NCI-H69 (cell line): ENCODE measurements at regions not wholly inside any gene's neighbourhood (a gene's known extent, or its start where the extent isn't known, plus 50 kb on each side); places are given as distances from the start of the nearest gene placed in this dataset.

Source experiments
- DNase-seq: peaks from one replicate; lab custom pipeline; 2025; lab: John Stamatoyannopoulos, UW

DNA sequence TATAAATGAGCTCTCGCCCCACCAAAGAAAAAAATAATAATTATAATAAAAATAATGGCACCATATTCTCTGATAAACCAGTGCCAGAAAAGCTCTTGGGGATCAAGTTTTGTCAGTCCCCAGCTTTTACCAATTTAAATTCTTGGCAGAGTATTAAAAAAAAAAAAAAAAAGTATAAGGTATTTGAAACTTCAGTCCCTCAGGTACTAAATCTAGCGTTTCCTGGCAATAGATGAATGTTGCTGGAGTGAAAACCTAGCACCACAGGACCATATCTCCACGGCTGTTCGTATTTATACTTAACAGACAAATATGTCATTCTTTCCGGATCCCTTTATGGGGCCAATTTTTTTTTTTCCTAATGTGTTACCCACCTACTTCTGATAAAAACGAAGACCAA is 646.2 kb downstream of the CCDC171 start:
- DNase-seq, result no peak

DNA sequence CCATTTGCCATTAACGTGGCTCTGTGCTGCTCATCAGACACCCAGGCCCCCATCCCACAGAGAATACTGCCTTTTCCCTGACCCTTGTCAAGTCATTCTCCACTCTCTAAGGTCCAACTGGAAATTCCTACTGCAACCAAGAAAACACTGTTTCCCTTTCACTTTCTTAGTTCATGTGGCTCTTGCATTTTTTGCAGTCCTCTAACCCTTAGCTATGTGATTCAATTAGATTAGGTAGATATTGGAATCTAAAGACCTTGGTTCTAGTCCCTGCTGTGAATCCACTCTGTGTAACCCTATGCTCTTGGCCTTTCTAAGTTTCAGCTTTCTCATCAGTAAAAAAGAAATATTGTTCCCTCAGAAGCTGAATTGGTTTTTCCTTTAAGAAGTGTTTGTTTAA is 649.4 kb downstream of the CCDC171 start:
- DNase-seq, result no peak

DNA sequence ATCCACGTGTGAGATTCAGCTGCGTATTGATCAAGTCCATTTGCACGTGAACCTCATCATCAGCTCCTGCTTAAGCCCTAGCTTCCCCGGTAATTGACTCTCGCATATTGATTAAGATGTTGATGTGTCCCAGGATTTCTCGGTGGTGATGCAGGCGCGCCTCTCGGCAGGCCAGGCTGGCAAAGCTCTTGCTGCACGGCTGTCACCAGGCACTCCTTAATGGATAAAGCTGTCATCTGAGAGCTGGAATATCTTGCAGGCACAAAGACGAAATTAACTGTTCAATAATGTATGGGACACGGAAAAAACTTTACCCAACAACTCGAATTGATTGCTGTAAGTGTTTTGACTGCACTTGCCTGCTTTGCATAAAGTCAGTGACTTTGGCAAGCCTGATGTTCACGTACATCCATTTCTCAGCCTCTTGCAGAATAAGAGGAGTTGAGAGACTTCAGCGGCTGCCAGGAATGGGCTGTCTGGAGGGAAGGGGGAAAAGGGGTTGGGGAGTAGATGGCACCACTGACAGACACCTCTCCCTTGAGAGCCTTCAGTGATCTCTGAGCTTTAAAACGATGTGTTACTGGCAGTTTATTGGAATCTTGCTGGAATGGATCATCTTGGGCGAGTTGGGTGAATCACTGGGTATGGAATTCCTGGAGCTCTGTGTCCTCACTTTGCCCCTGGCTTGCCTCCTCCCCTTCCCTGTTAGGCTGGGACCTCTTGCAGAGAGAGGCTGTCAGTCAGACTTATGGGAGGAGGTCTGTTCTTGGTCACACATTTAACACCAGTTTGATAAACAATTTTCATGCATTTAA is 650.3 kb downstream of the CCDC171 start:
- no peak for DNase-seq

DNA sequence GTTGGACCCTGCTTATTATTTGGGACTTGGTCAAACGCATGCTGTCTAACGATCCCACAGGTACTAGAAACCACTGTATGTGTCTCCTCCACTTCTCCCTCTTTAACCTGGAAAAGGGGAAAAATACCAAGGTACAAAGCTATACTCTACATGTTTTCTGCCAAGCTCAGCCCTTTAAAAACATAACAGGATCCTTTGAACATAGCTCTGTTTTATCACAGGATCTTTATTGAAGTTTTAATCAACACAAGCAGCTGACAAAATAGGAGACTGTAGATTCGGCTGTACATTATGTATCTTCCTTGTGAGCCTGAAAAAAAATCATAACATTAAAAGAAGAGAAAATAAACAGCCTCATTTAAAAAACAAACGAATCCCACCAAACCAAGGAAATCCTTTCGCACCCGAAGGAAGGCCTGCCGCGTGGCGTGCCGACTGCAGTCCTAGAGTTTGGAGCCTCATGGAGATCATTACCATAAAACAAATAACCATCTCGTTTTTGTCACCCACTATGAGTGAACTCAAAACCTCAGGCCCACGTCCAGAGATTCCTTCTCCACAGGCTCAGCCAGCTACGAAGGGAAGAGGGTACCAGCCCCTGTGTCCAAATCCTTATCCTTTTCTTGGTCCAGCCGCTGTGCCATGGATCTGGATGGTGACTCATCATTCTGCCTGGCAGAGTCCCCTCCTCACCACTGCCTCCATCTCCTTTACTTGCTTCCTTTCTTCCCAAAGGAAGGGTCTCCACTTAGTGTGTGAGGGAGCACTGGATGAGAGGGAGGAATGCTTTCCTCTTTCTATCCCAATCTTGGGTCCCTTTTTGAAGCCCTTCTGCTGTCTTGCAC is 651.1 kb downstream of the CCDC171 start:
- DNase-seq, result no peak

GRCh38 chr9:16205455-16205854 is 652.6 kb downstream of the CCDC171 start:
- DNase-seq, result no peak

DNA sequence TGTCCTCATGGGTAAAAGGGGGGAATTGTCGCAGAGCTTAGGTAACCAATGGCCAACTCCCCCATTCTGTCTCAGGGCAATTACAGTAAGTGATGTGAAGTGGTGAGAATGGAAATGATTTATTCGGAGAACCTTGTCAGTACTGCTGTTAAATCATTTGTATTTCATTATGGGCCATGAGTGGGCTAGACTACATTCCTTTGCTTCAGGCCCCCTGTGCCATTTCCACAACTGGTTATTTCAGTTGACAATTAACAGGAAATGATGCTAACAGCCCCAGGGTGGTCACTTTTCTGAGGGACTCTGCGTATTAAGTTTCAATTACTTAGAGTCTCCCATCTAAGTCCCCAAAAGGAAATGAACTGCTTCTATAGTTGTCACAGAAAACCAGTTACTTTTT is 653.7 kb downstream of the CCDC171 start:
- no peak for DNase-seq

GRCh38 chr9:16207161-16207560 is 654.3 kb downstream of the CCDC171 start:
- DNase-seq, result peak; percentile 54

DNA sequence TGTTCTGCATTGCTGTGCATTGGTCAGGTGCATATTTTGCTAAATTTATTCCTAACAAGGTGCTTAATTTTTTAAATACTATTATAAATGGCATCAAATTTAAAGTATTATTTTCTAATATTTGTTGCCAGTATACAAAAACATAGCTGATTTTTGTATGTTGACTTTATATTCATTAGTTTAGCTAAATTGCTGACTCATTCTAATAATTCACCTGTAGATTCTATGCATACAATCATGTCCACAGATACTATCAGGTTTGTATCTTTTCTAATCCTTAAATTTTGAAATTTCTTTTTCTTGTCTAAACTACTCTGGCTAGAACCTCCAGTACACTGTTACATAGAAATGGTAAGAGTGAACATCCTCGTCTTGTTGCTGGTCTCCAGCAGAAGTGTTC is 657.6 kb downstream of the CCDC171 start:
- no peak for DNase-seq

DNA sequence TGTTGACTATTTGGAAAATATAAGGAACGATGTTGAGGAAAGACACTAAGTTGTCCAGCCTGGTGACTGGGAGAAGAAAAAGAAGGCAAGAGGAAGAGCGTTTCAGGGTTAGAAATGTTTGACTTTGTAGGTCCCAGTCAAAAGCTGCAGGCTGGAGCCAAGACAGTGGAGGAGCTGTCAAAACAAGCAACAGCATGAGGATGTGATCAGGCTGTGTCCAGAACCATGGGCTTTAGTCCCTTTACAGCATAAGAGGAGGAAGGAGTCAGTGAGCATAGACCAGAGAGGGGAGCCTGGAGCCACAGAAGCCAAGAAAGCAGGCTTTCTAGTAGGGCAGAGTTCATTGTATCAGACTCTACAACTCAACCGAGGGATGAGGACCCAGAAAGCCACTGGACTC is 658.5 kb downstream of the BNC2 start:
- no peak for DNase-seq

DNA sequence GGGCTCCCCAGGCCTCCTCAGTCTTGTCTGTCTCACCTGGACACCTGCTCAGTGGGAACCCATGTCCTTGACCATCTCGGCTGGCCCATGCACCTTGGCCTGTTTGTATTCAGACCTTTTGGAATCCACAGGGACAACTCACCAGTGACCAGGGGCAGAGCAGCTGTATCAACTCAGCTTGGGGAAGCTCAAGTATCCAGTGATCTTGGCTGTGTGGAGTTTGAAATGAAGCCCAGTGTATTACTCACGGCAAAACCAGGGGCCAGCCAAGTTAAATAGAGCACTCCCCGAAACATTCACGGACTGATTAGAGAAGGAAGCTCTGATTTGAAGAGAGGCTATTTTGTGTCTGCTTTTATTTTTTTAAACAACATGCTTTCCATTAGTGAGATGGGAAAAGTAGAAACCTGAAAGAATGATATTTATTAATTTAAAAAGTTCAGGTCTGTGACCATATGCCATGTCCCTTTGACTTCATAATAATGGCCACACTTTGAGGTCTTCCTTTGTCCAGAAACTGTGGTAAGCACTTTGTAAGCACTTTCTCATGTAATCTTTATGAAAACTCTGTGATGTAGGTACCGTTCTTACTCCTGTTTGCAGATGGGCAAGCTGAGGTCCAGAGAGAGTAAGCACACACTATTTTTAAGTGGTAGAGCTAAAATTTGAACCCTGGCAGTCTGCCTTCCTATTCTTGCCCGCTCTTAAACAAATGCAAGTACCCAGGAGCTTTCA is 656.5 kb downstream of the BNC2 start:
- DNase-seq, result no peak

DNA sequence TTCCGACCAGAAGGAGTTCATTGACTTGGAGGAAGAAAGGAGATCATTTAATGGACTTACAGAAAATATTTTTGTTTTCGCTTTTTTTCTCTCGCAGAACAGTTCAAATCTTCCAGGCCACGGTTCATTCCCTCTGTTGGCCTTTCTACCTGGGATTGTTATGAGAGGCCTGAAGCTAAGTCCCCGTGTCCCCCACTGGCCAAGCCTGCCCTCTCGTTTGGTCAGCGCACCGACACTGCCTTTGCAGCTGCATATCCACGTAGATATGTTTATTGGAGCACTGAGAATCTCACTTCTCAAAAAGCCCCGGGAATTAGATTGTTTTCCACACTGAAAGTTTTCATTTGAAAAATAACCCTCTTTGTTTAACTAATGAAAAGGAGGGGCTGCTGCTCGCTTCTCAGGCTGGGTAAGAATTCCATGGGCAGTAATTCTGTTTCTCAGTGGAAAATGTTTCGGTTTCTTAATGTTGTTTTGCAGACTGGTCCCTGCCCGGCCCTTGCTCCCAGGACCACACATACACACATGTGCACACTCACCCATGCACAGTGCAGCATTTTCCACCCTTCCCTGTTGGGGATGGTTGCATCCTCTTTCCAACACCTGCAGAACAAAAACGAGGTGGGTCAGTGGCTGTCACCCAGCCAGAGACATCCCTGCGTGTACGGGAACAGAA is 655.7 kb downstream of the BNC2 start:
- no peak for DNase-seq

- no peak for DNase-seq
Observed at GRCh38 chr9:16215353-16215680, 655.2 kb downstream of the BNC2 start.

DNA sequence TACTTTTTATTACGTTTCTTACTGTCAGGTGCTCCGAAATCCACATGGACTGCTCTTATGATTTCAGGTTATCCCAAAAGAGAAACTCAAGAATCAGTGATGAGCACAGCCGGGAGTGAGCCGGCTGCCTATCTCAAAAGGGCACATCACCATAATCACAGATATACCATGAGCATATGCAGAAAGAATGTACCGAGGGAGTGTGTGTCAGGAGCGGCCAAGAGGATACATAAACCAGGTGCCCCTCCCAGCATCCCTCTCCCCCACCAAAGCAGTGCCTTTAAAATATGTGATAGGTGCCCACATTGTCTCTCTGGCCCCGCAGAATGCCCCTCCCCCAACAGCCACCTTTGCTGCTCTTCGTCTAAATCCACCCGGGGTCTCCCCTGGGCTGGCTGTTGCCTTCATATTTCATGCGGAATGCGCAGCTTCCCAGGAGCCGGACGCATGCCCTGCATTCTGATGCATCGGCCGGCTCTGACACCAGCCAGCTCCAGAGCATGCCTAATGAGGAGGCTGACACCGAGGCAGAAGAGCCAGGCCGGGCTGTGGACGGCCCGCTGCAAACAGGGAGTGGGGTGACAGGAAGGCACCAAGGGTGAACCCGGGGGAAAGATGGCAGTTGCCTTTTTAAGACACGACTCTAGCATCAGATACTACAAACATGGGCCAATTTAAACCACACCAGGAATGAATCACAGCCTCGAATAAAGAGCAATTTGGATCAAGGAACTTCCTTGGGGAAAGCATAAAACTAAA is 652.3 kb downstream of the BNC2 start:
- no peak for DNase-seq

DNA sequence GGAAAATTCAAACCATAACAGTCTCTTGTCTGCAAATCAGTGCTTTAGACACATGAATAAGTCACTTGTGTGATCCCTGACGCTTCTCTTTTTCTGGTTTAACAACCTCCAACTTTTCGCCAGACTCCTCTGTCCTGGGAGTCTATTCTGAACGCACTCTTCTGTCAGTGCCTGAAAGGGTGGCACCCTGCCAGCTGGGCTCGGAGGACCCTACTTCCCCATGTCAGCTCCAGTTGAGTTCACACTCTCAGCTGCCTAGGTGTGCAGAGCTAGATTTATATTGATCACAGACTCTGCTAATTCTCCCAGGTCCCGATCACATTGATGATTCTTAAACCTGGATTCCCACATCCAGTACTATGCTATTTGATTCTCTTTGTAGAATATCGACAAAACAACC is 649.1 kb downstream of the BNC2 start:
- peak; percentile 18 for DNase-seq

- DNase-seq, result no peak
Observed at GRCh38 chr9:16221822-16222547, 648.5 kb downstream of the BNC2 start.

DNA sequence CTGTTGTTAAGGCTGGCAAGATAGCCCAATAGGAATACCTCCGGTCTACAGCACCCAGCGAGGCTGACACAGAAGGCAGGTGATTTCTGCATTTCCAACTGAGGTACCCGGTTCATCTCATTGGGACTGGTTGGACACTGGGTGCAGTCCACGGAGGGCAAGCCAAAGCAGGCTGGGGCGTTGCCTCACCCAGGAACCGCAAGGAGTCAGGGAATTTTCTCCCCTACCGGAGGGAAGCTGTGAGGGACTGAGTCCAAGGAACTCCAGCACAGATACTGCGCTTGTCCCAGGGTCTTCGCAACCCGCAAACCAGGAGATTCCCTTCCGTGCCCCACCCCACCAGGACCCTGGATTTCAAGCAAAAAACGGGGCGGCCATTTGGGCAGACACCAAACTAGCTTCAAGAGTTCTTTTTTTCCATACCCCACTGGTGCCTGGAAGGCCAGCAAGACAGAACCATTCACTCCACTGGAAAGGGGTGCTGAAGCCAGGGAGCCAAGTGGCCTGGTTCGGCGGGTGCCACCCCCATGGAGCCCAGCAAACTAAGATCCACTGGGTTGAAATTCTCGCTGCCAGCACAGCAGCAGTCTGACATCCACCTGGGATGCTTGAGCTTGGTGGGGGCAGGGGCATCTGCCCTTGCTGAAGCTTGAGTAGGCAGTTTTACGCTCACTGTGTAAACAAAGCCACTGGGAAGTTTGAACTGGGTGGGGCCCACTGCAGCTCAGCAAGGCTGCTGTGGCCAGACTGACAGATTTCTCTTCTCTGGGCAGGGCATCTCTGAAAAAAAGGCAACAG is 647.2 kb downstream of the BNC2 start:
- peak; percentile 77 for DNase-seq

GRCh38 chr9:16230731-16231130 is 639.7 kb downstream of the BNC2 start:
- DNase-seq, result peak; percentile 51

- no peak for DNase-seq
Observed at GRCh38 chr9:16236311-16236710, 634.2 kb downstream of the BNC2 start.

GRCh38 chr9:16236882-16237281 is 633.6 kb downstream of the BNC2 start:
- no peak for DNase-seq

GRCh38 chr9:16238623-16239138 is 631.8 kb downstream of the BNC2 start:
- DNase-seq, result no peak
